ENCODE measurements at regions not wholly inside any gene's neighbourhood (a gene's known extent, or its start where the extent isn't known, plus 50 kb on each side); places are given as distances from the start of the nearest gene placed in this dataset.

DNA sequence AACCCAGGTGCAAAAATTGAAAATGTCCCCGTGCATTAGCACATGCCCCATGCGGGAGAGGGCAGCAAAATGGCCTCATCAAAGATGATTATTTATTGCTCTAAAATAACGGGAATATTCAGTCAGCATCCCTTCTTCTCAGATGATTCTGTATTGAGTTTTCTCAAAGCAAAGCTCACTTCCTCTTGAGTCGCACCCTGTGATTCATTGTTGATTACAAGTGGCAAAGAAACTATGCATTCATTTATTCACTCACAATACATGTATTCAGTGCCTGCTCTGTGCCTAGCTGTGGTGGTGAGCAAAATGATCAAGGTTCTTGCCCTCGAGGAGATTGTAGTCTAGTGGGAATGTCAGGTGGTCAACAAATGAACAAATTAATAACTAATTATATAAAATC lies 226.0 kb upstream of the KAZN start:
- no peak overlapping the region for H3K4me3 ChIP-seq (ENCODE audit: low read depth, low read length)
- no peak overlapping the region for H3K27ac ChIP-seq (ENCODE audit: low read depth, low read length)
- no peaks in the 10 kb centered on the region for H3K27me3 ChIP-seq (ENCODE audit: control insufficient read depth, insufficient read depth, low read length)
- no peak for DNase-seq (ENCODE audit: low read depth in 4 of 6, low spot score in 6 of 6)
- peaks cover 7% of the 10 kb centered on the region for H3K4me1 ChIP-seq (ENCODE audit: control insufficient read depth, insufficient read depth, low read length)
- H3K9me3 ChIP-seq (ENCODE audit: control insufficient read depth, insufficient read depth, low read length): no peaks in the 10 kb centered on the region
- 100% methylated on average over 1 of the region's 5 CpGs for WGBS (ENCODE audit: insufficient coverage)
- H3K36me3 ChIP-seq (ENCODE audit: control insufficient read depth, insufficient read depth, low read length): no peaks in the 10 kb centered on the region

DNA sequence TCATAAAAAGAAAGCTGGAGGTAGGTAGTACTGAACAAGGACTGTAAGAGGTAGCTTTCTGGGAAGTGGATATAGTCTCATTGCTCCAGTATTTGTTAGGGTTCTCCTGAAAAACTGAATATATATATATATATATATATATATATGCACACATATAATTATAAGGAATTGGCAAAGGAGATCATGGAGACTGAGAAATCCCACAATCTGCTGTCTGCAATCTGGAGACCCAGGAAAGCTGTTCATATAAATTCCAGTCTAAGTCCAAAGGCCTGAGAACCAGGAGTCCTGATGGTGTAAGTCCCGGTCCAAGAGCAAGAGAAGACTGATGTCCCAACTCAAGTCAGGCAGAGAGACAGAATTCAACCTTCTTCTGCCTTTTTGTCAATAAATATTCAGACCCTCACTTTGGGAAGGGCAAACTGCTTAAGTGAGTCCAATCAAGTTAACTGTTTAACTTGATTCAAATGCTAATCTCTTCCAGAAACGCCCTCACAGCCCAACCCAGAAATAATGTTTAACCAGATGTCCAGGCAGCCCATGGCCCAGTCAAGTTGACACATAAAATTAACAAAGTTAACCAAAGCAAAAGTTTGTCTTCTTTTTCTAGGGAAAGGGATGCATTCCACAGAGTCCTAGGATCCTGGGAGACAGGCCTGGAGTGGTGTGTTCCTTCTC lies 225.3 kb upstream of the KAZN start:
- Histone ChIP-seq H3K36me3 (ENCODE audit: control insufficient read depth, insufficient read depth, low read length) (no peaks in the 10 kb centered on the region), H3K27ac (ENCODE audit: low read depth, low read length) (no peak overlapping the region), H3K4me3 (ENCODE audit: low read depth, low read length) (no peak overlapping the region), H3K9me3 (ENCODE audit: control insufficient read depth, insufficient read depth, low read length) (no peaks in the 10 kb centered on the region), H3K4me1 (ENCODE audit: control insufficient read depth, insufficient read depth, low read length) (peaks cover 6% of the 10 kb centered on the region), H3K27me3 (ENCODE audit: control insufficient read depth, insufficient read depth, low read length) (no peaks in the 10 kb centered on the region)
- WGBS (ENCODE audit: insufficient coverage): 54% methylated on average over 2 of the region's 2 CpGs
- peak in 1 of 6 donors; percentile 80 for DNase-seq (ENCODE audit: low read depth in 4 of 6, low spot score in 6 of 6)

DNA sequence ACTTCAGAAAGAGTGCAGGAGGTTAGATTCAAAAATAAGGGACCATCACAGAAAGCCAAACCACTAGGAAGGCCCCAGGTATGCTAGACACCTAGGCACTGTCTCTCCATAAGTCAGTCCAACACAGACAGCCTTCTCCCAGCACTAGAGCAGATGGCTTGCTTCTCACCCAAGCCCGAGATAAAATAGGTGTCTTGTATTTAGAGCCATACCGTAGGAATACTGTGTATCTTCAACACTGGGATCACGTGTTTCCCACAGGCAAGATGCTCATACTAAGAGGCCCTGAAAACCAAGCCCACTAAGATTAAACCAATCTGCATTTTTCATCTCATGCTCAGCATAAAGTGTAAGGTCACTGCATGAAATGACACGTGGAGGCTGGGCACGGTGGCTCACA lies 223.3 kb upstream of the KAZN start:
- no peak overlapping the region for H3K4me3 ChIP-seq (ENCODE audit: low read depth, low read length)
- H3K4me1 ChIP-seq (ENCODE audit: control insufficient read depth, insufficient read depth, low read length): peaks cover under 1% of the 10 kb centered on the region
- no CpG with 5 or more reads among the region's 5 CpGs for WGBS (ENCODE audit: insufficient coverage)
- peak in 1 of 6 donors; percentile 57 for DNase-seq (ENCODE audit: low read depth in 4 of 6, low spot score in 6 of 6)
- H3K36me3 ChIP-seq (ENCODE audit: control insufficient read depth, insufficient read depth, low read length): no peaks in the 10 kb centered on the region
- H3K27me3 ChIP-seq (ENCODE audit: control insufficient read depth, insufficient read depth, low read length): no peaks in the 10 kb centered on the region
- no peaks in the 10 kb centered on the region for H3K9me3 ChIP-seq (ENCODE audit: control insufficient read depth, insufficient read depth, low read length)
- no peak overlapping the region for H3K27ac ChIP-seq (ENCODE audit: low read depth, low read length)

DNA sequence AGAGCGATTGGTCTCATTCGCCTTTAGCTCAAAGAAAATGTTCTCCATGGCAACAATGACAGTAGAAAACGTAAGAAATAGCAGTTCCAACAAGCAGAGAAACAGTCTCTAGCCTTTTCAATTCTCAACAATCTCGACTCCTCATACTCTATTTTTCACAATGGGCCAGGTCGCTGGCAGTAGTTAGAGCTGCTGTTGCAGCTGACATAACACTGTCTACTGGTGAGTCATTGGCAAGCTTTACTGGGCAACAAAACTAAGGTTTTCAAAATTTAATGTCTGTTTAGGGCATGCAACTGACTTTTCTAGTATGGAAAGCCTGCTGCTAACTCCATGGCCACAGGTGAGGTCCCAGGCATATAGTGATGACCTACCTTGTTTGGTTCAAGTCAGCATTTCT lies 221.1 kb upstream of the KAZN start:
- H3K4me3 ChIP-seq (ENCODE audit: low read depth, low read length): no peak overlapping the region
- DNase-seq (ENCODE audit: low read depth in 4 of 6, low spot score in 6 of 6): no peak
- peaks cover 3% of the 10 kb centered on the region for H3K9me3 ChIP-seq (ENCODE audit: control insufficient read depth, insufficient read depth, low read length)
- H3K4me1 ChIP-seq (ENCODE audit: control insufficient read depth, insufficient read depth, low read length): no peaks in the 10 kb centered on the region
- H3K27ac ChIP-seq (ENCODE audit: low read depth, low read length): no peak overlapping the region
- H3K27me3 ChIP-seq (ENCODE audit: control insufficient read depth, insufficient read depth, low read length): no peaks in the 10 kb centered on the region
- no peaks in the 10 kb centered on the region for H3K36me3 ChIP-seq (ENCODE audit: control insufficient read depth, insufficient read depth, low read length)
- 79% methylated on average over 5 of the region's 5 CpGs for WGBS (ENCODE audit: insufficient coverage)

DNA sequence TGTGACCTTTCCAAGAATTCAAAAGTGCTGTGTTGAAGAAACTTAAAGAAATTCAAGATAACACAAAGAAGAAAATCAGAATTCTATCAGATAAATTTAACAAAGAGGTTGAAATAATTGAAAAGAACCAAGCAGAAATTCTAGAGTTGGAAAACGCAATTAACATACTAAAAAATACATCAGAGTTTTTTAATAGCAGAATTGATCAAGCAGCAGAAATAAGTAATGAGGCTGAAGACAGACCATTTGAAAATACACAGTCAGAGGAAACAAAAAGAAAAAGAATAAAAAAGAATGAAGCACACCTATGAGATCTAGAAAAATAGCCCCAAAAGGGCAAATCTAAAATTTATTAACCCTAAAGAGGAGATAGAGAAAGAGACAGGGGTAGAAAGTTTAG lies 218.1 kb upstream of the KAZN start:
- Histone ChIP-seq H3K27me3 (ENCODE audit: control insufficient read depth, insufficient read depth, low read length) (no peaks in the 10 kb centered on the region), H3K4me3 (ENCODE audit: low read depth, low read length) (no peak overlapping the region), H3K9me3 (ENCODE audit: control insufficient read depth, insufficient read depth, low read length) (peaks cover 3% of the 10 kb centered on the region), H3K4me1 (ENCODE audit: control insufficient read depth, insufficient read depth, low read length) (no peaks in the 10 kb centered on the region), H3K36me3 (ENCODE audit: control insufficient read depth, insufficient read depth, low read length) (no peaks in the 10 kb centered on the region), H3K27ac (ENCODE audit: low read depth, low read length) (no peak overlapping the region)
- WGBS (ENCODE audit: insufficient coverage): no CpG with 5 or more reads among the region's 1 CpG
- no peak for DNase-seq (ENCODE audit: low read depth in 4 of 6, low spot score in 6 of 6)

DNA sequence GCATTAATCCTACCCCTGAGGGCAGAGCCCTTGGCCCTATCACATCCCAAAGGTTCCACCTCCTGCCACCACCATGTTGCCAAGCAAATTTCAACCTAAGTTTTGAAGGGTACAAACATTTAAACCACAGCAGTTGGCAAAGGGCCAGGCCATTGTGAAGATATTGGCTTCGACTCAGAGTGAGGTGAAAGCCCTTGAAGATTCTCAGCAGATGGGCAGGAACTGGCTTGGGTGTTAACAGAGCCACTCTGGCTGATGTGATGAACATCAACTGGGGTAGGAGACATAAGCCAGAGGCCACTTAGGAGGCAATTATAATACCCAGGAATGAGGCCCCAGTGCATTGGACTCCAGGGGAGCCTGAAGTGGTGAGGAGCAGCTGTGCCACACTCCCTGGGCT lies 207.7 kb upstream of the KAZN start:
- WGBS (ENCODE audit: insufficient coverage): 44% methylated on average over 1 of the region's 1 CpG
- no peak overlapping the region for H3K27ac ChIP-seq (ENCODE audit: low read depth, low read length)
- H3K36me3 ChIP-seq (ENCODE audit: control insufficient read depth, insufficient read depth, low read length): no peaks in the 10 kb centered on the region
- H3K9me3 ChIP-seq (ENCODE audit: control insufficient read depth, insufficient read depth, low read length): no peaks in the 10 kb centered on the region
- no peaks in the 10 kb centered on the region for H3K27me3 ChIP-seq (ENCODE audit: control insufficient read depth, insufficient read depth, low read length)
- H3K4me3 ChIP-seq (ENCODE audit: low read depth, low read length): no peak overlapping the region
- DNase-seq (ENCODE audit: low read depth in 4 of 6, low spot score in 6 of 6): no peak
- H3K4me1 ChIP-seq (ENCODE audit: control insufficient read depth, insufficient read depth, low read length): no peaks in the 10 kb centered on the region

DNA sequence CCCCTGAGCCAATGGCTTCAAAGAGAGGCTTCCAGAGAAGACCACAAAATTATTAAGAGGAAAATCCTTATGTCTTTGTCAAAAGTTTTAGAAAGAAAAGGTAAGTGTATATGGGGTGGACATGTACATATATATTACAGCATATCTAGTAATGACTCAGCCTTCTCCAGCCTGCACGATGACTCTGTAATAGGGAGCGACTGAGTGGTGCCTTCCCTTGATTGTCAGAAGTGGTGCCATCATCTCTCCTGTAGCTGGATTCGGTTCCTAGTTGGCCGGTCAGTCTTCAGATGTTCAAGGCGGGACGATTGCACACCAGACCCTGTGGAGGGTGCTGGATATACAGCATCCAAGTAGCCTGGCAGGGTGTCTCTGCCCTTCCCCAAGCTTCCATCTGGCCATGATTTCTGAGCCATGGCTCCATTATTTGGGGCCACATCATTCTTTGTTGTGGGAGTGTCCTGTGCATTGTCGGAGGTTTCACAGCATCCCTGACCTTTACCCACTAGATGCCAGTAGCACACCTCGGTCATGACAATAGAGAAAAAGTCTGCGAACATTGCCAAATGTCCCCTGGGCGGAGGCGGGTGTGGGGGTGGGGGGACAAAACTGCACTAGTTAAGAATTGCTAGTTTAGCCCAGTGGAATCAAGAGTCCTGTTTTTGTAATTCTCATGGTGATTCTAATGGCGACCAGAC lies 206.2 kb upstream of the KAZN start:
- Histone ChIP-seq H3K4me1 (ENCODE audit: control insufficient read depth, insufficient read depth, low read length) (no peaks in the 10 kb centered on the region), H3K4me3 (ENCODE audit: low read depth, low read length) (no peak overlapping the region), H3K36me3 (ENCODE audit: control insufficient read depth, insufficient read depth, low read length) (no peaks in the 10 kb centered on the region), H3K27me3 (ENCODE audit: control insufficient read depth, insufficient read depth, low read length) (no peaks in the 10 kb centered on the region), H3K9me3 (ENCODE audit: control insufficient read depth, insufficient read depth, low read length) (no peaks in the 10 kb centered on the region), H3K27ac (ENCODE audit: low read depth, low read length) (no peak overlapping the region)
- 82% methylated on average over 7 of the region's 12 CpGs for WGBS (ENCODE audit: insufficient coverage)
- DNase-seq (ENCODE audit: low read depth in 4 of 6, low spot score in 6 of 6): no peak

DNA sequence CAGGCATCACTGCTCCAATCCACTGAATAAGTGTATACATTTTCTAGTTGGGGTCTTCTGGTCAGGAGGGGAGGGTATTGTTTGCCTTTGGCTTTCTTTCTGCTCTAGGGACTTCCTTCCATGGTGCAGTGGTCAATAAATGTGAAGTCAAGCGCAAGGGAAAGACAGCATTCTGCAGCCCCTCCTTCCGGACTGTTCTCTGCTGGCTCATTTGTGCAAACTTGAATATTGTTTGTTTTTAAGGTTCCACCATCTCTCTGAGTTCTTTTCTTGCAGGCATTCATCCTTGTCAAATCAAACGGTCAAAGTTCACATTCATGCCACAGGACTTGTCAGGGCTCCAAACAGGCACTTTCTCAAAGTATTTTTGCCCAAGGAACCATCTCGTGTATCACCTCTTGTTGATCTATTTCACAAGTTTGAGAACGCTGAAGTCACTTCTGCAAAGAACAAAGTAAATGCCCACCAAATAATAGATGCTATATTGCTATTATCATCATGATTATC lies 205.6 kb upstream of the KAZN start:
- H3K4me3 ChIP-seq (ENCODE audit: low read depth, low read length): no peak overlapping the region
- H3K27me3 ChIP-seq (ENCODE audit: control insufficient read depth, insufficient read depth, low read length): no peaks in the 10 kb centered on the region
- H3K9me3 ChIP-seq (ENCODE audit: control insufficient read depth, insufficient read depth, low read length): no peaks in the 10 kb centered on the region
- H3K27ac ChIP-seq (ENCODE audit: low read depth, low read length): no peak overlapping the region
- 49% methylated on average over 2 of the region's 5 CpGs for WGBS (ENCODE audit: insufficient coverage)
- no peaks in the 10 kb centered on the region for H3K36me3 ChIP-seq (ENCODE audit: control insufficient read depth, insufficient read depth, low read length)
- no peak for DNase-seq (ENCODE audit: low read depth in 4 of 6, low spot score in 6 of 6)
- no peaks in the 10 kb centered on the region for H3K4me1 ChIP-seq (ENCODE audit: control insufficient read depth, insufficient read depth, low read length)

DNA sequence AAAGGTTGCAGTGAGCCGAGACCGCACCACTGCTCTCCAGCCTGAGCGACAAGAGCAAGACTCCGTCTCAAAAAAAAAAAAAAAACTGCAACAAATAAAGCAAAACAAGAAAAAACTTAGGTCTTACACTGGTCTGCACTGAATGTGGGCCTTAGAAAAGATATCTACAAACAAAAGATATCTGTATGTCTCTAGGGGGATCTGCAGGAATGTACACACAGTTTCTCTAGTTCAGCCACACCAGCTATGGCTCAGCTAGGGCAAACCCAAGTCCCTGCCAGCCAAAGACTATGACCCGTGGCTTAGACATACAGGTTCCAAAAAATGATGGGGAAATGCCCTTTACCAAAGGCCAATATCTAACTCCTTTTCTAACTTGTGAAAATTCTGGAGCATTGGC lies 202.4 kb upstream of the KAZN start:
- 78% methylated on average over 1 of the region's 5 CpGs for WGBS (ENCODE audit: insufficient coverage)
- H3K4me1 ChIP-seq (ENCODE audit: control insufficient read depth, insufficient read depth, low read length): no peaks in the 10 kb centered on the region
- H3K27me3 ChIP-seq (ENCODE audit: control insufficient read depth, insufficient read depth, low read length): no peaks in the 10 kb centered on the region
- H3K4me3 ChIP-seq (ENCODE audit: low read depth, low read length): no peak overlapping the region
- no peaks in the 10 kb centered on the region for H3K36me3 ChIP-seq (ENCODE audit: control insufficient read depth, insufficient read depth, low read length)
- DNase-seq (ENCODE audit: low read depth in 4 of 6, low spot score in 6 of 6): no peak
- no peak overlapping the region for H3K27ac ChIP-seq (ENCODE audit: low read depth, low read length)
- no peaks in the 10 kb centered on the region for H3K9me3 ChIP-seq (ENCODE audit: control insufficient read depth, insufficient read depth, low read length)
